SK-N-SH (cell line): ENCODE measurements at regions not wholly inside any gene's neighbourhood (a gene's known extent, or its start where the extent isn't known, plus 50 kb on each side); places are given as distances from the start of the nearest gene placed in this dataset.

Source experiments
- CTCF ChIA-PET: fragments of 300-600, 350-600 bp; formaldehyde crosslinking; extraction: SDS; loops from one replicate; lab custom pipeline; 2021; lab: Yijun Ruan, JAX
- POLR2A ChIA-PET: fragments of 350-600 bp; sonication (Branson Sonifier 250); formaldehyde crosslinking; extraction: SDS; loops from one replicate; lab custom pipeline; 2020; ENCODE audit warnings: antibody characterized with exemption, inconsistent platforms; lab: Yijun Ruan, JAX
- DNase-seq: peaks from one replicate; pipeline ENCODE4 v3.0.0; 2012
- H2AFZ ChIP-seq: fragments of 200-600 bp; sonication (generic); 2 replicates; pipeline ENCODE4 v1.8.1; 2016; ENCODE audit warnings: antibody characterized with exemption, mild to moderate bottlenecking, low read depth
- H3F3A ChIP-seq: fragments of 200-600 bp; sonication (generic); replicated peaks from 2 replicates; pipeline ENCODE3; 2016; ENCODE audit warnings: antibody characterized with exemption, mild to moderate bottlenecking; ENCODE audit not compliant: insufficient read depth
- H3K27ac ChIP-seq, 2 experiments: fragments of 200-500 bp in 1 of 2; fragments of 200-600 bp in 1 of 2; sonication (Bioruptor generic) in 1 of 2; sonication (generic), shearing (Covaris generic) in 1 of 2; 2 replicates each; pipeline versions ENCODE4 v1.5.1 to v1.6.1; 2014 to 2016; ENCODE audit warnings: low read depth in 2 of 2, inconsistent platforms in 1 of 2, low read length in 1 of 2, mild to moderate bottlenecking in 1 of 2, mixed read lengths in 1 of 2
- H3K27me3 ChIP-seq: fragments of 200-600 bp; sonication (generic), shearing (Covaris generic); 2 replicates; pipeline ENCODE4 v1.6.1; 2016; ENCODE audit warnings: mixed run types; ENCODE audit not compliant: insufficient read depth
- H3K36me3 ChIP-seq, 2 experiments: fragments of 200-500 bp in 1 of 2; fragments of 200-600 bp in 1 of 2; sonication (Bioruptor generic) in 1 of 2; sonication (generic) in 1 of 2; replicated peaks in 1 of 2; 2 replicates each; pipeline versions ENCODE3 to v1.5.1; 2014 to 2016; ENCODE audit warnings: low read length in 1 of 2, mild to moderate bottlenecking in 1 of 2; ENCODE audit not compliant: insufficient read depth in 2 of 2, control insufficient read depth in 1 of 2
- H3K4me1 ChIP-seq, 2 experiments: fragments of 200-500 bp in 1 of 2; fragments of 200-600 bp in 1 of 2; sonication (Bioruptor generic) in 1 of 2; sonication (generic), shearing (Covaris generic) in 1 of 2; 2 replicates each; pipeline versions ENCODE4 v1.5.1 to v1.6.1; 2014 to 2016; ENCODE audit warnings: low read depth in 1 of 2, low read length in 1 of 2, mixed run types in 1 of 2; ENCODE audit not compliant: insufficient read depth in 2 of 2, control insufficient read depth in 1 of 2
- H3K4me2 ChIP-seq: fragments of 200-600 bp; sonication (generic), shearing (Covaris generic); 2 replicates; pipeline ENCODE4 v1.6.1; 2017; ENCODE audit warnings: mixed run types
- H3K4me3 ChIP-seq, 2 experiments: fragments of 200-500 bp in 1 of 2; fragments of 200-600 bp in 1 of 2; sonication (Bioruptor generic) in 1 of 2; sonication (generic), shearing (Covaris generic) in 1 of 2; 2 replicates each; pipeline versions ENCODE4 v1.5.1 to v1.8.1; 2014 to 2016; ENCODE audit warnings: low read depth in 2 of 2, inconsistent platforms in 1 of 2, low read length in 1 of 2, mild to moderate bottlenecking in 1 of 2, mixed read lengths in 1 of 2, moderate library complexity in 1 of 2
- H3K79me2 ChIP-seq: fragments of 200-600 bp; sonication (generic); 2 replicates; pipeline ENCODE4 v1.8.1; 2017; ENCODE audit warnings: mild to moderate bottlenecking; ENCODE audit not compliant: insufficient read depth
- H3K9ac ChIP-seq: fragments of 200-600 bp; sonication (generic); 2 replicates; pipeline ENCODE4 v1.6.1; 2017; ENCODE audit warnings: mixed run types
- H3K9me2 ChIP-seq: fragments of 200-600 bp; sonication (generic); 2 replicates; pipeline ENCODE4 v1.6.1; 2017; ENCODE audit warnings: mixed run types
- H3K9me3 ChIP-seq: fragments of 200-600 bp; sonication (generic); 2 replicates; pipeline ENCODE4 v1.6.1; 2017; ENCODE audit warnings: mixed run types, mild to moderate bottlenecking, moderate library complexity
- H4K20me1 ChIP-seq: fragments of 200-600 bp; sonication (generic); 2 replicates; pipeline ENCODE4 v1.6.1; 2017; ENCODE audit warnings: mild to moderate bottlenecking, mixed run types; ENCODE audit not compliant: insufficient read depth
- EP300 ChIP-seq, 2 experiments: IDR thresholded peaks; 2 replicates each; pipeline versions ENCODE4 v1.4.0 to v1.6.1; 2012; ENCODE audit warnings: borderline replicate concordance in 1 of 2, low read depth in 1 of 2, low read length in 1 of 2
- EZH2phosphoT487 ChIP-seq: fragments of 200-600 bp; sonication (generic); IDR thresholded peaks from 2 replicates; pipeline ENCODE4 v1.6.1; 2017; ENCODE audit warnings: low read depth, mixed run types, mild to moderate bottlenecking, antibody characterized with exemption, moderate library complexity, borderline replicate concordance
- FOSL2 ChIP-seq: IDR thresholded peaks from 2 replicates; pipeline ENCODE4 v1.4.0; 2012; ENCODE audit warnings: low read depth, mild to moderate bottlenecking, moderate library complexity, borderline replicate concordance
- FOXM1 ChIP-seq: IDR thresholded peaks from 2 replicates; pipeline ENCODE4 v1.4.0; 2012; ENCODE audit warnings: low read depth, mild to moderate bottlenecking
- IRF3 ChIP-seq: fragments of 150-350 bp; IDR thresholded peaks from 2 replicates; pipeline ENCODE4 v1.6.1; 2016; ENCODE audit warnings: mild to moderate bottlenecking, low read depth, low read length
- JUND ChIP-seq: IDR thresholded peaks from 2 replicates; pipeline ENCODE4 v1.4.0; 2012
- MEF2A ChIP-seq: IDR thresholded peaks from 2 replicates; pipeline ENCODE4 v1.4.0; 2012; ENCODE audit warnings: low read depth, borderline replicate concordance
- MXI1 ChIP-seq: IDR thresholded peaks from 2 replicates; pipeline ENCODE4 v1.6.1; 2012; ENCODE audit warnings: mild to moderate bottlenecking, low read depth, low read length, improper control_type of control experiment
- NFIC ChIP-seq: IDR thresholded peaks from 2 replicates; pipeline ENCODE4 v1.4.0; 2012; ENCODE audit warnings: borderline replicate concordance
- POLR2AphosphoS5 ChIP-seq: IDR thresholded peaks from 2 replicates; pipeline ENCODE4 v1.6.1; 2012; ENCODE audit warnings: low read depth, low read length
- RCOR1 ChIP-seq: fragments of 150-350 bp; IDR thresholded peaks from 2 replicates; pipeline ENCODE4 v1.6.1; 2017; ENCODE audit warnings: antibody characterized with exemption, low read length
- REST ChIP-seq: IDR thresholded peaks from 2 replicates; pipeline ENCODE4 v1.6.1; 2012; ENCODE audit warnings: mild to moderate bottlenecking, low read depth, low read length, moderate library complexity
- RXRA ChIP-seq: IDR thresholded peaks from 2 replicates; pipeline ENCODE4 v1.4.0; 2012; ENCODE audit warnings: low read depth, mild to moderate bottlenecking, borderline replicate concordance
- TAF1 ChIP-seq: IDR thresholded peaks from 2 replicates; pipeline ENCODE4 v1.6.1; 2012; ENCODE audit warnings: low read depth, mild to moderate bottlenecking, low read length, moderate library complexity, borderline replicate concordance
- TEAD4 ChIP-seq: IDR thresholded peaks from 2 replicates; pipeline ENCODE4 v1.4.0; 2012; ENCODE audit warnings: mild to moderate bottlenecking, borderline replicate concordance; ENCODE audit not compliant: insufficient read depth
- YY1 ChIP-seq: IDR thresholded peaks from 2 replicates; pipeline ENCODE4 v1.4.0; 2012; ENCODE audit warnings: low read depth, mild to moderate bottlenecking
- WGBS: methylation state at CpG from one replicate; pipeline ENCODE4 v1.1.6; 2017; ENCODE audit warnings: low lambda C conversion rate; 5-methylcytosine and 5-hydroxymethylcytosine counted together

DNA sequence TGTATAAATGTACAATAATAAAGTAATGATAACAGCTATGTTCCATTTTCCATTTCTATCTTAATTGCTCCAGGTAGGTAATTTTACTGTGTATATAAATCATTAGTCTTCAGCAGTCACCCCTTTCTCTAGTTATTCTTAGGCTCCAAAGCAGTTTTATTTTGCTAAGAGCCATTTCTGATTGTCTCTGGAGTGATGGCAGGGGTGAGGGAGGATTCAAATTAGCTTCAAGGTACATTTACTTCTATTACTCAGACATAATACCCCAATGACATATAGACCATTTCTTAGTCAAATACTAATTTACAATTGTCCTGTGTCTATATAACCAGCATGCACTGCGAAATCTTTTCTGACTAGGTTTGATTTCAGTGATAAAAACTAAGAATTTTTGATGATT, 663.4 kb upstream of the PRMT6 start:
- TF ChIP-seq EP300 (IDR thresholded peaks at IDR 0.05; ENCODE audit: borderline replicate concordance in 1 of 2, low read depth in 1 of 2, low read length in 1 of 2) (no peak), MXI1 (no peak), FOXM1 (no peak), RCOR1 (no peak), TAF1 (no peak), MEF2A (no peak), NFIC (no peak), JUND (no peak), FOSL2 (no peak), EZH2phosphoT487 (no peak)
- Histone ChIP-seq H3K9me3 (0 out of 2 replicates have a peak, but pooled peaks cover under 1% of the 10 kb centered on the region), H3K4me1 (no peaks in the 10 kb centered on the region), H3K79me2 (no peaks in the 10 kb centered on the region), H3K36me3 (no peaks in the 10 kb centered on the region), H3K9ac (no peak overlapping the region), H2AFZ (no peak overlapping the region), H3K27me3 (no peaks in the 10 kb centered on the region), H3F3A (no peaks in the 10 kb centered on the region), H3K27ac (no peak overlapping the region), H4K20me1 (no peaks in the 10 kb centered on the region), H3K4me3 (no peak overlapping the region), H3K4me2 (no peak overlapping the region), H3K9me2 (no peaks in the 10 kb centered on the region)
- ChIA-PET POLR2A (no interaction called here), CTCF (no interaction called here)
- 22% methylated on average over 1 of the region's 1 CpG for WGBS
- no peak for DNase-seq

DNA sequence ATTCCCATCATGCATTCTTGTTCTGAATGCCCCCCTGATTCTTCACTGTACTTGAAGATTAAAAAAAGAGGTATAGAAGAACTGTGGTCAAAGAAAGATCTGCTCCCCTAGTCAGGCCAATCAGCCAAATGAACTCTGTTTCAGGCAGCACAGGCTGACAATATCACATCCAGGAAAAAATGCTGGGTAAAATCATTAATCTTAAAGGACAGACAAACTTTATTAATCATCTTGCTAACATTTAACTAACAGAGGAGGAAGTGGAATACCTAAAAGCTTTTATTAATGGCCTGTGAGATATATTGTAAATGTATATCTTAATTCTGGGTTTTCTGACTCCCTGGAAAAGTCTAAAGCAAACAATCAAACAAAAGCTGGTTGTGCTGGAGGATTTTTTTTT, 660.5 kb upstream of the PRMT6 start:
- Histone ChIP-seq H3K4me2 (no peak overlapping the region), H3K9me3 (peaks cover 6% of the 10 kb centered on the region; the same call in 1 of the 2 replicates), H3K27me3 (no peaks in the 10 kb centered on the region), H3K4me1 (no peaks in the 10 kb centered on the region; a peak in 1 of 4 replicates), H4K20me1 (no peaks in the 10 kb centered on the region), H3K27ac (no peak overlapping the region), H3K9me2 (no peaks in the 10 kb centered on the region), H3F3A (no peaks in the 10 kb centered on the region), H3K79me2 (no peaks in the 10 kb centered on the region), H3K4me3 (no peak overlapping the region), H3K9ac (no peak overlapping the region), H2AFZ (no peak overlapping the region), H3K36me3 (no peaks in the 10 kb centered on the region)
- TF ChIP-seq EZH2phosphoT487: no peak
- TF ChIP-seq EP300 (IDR thresholded peaks at IDR 0.05; ENCODE audit: borderline replicate concordance in 1 of 2, low read depth in 1 of 2, low read length in 1 of 2): no peak
- no peak for TF ChIP-seq POLR2AphosphoS5
- TF ChIP-seq MEF2A: no peak
- CTCF ChIA-PET: interaction anchor here (1.1 kb wide), 1 partner anchor 108 kb away, joined by 3 read pairs; no protein-coding TSS in a partner anchor
- no peak for DNase-seq
- POLR2A ChIA-PET: no interaction called here

GRCh38 chr1:106398391-106398790, 658.1 kb upstream of the PRMT6 start:
- no peaks in the 10 kb centered on the region for H4K20me1 ChIP-seq
- WGBS: 36% methylated on average over 5 of the region's 5 CpGs
- H3K9me2 ChIP-seq: no peaks in the 10 kb centered on the region
- H3K4me1 ChIP-seq: no peaks in the 10 kb centered on the region; a peak in 1 of 4 replicates
- H3K27ac ChIP-seq: no peak overlapping the region
- H3K9me3 ChIP-seq: peaks cover 6% of the 10 kb centered on the region; the same call in 1 of the 2 replicates
- H3K4me3 ChIP-seq: no peak overlapping the region
- no peak for TF ChIP-seq FOXM1
- TF ChIP-seq TEAD4: no peak
- TF ChIP-seq REST: no peak
- TF ChIP-seq IRF3: no peak
- TF ChIP-seq YY1: no peak
- no peak for TF ChIP-seq POLR2AphosphoS5
- no peak for TF ChIP-seq RXRA
- H3K4me2 ChIP-seq: no peak overlapping the region
- POLR2A ChIA-PET: no interaction called here
- H3K27me3 ChIP-seq: no peaks in the 10 kb centered on the region
- no peak overlapping the region for H3K9ac ChIP-seq
- no peaks in the 10 kb centered on the region for H3K36me3 ChIP-seq
- no peak overlapping the region for H2AFZ ChIP-seq
- H3F3A ChIP-seq: no peaks in the 10 kb centered on the region
- no peaks in the 10 kb centered on the region for H3K79me2 ChIP-seq
- CTCF ChIA-PET: no interaction called here
- no peak for DNase-seq
